GM04503 (cell line): ENCODE measurements at regions not wholly inside any gene's neighbourhood (a gene's known extent, or its start where the extent isn't known, plus 50 kb on each side); places are given as distances from the start of the nearest gene placed in this dataset.
"Not testable (repeated sequence)": the region's sequence is repeated elsewhere in the genome, so short reads cannot be mapped to it uniquely, and the experiment has no call there.

Experiments
- DNase-seq: peaks from one replicate; pipeline ENCODE4 v3.0.0-alpha.2; 2012; ENCODE audit warnings: low read depth

GRCh38 chr20:40933758-40934157, 94.9 kb upstream of the TOP1 start:
- no peak for DNase-seq

- DNase-seq = no peak
These were observed 90.6 kb upstream of the TOP1 start for GRCh38 chr20:40938020-40938419.

DNA sequence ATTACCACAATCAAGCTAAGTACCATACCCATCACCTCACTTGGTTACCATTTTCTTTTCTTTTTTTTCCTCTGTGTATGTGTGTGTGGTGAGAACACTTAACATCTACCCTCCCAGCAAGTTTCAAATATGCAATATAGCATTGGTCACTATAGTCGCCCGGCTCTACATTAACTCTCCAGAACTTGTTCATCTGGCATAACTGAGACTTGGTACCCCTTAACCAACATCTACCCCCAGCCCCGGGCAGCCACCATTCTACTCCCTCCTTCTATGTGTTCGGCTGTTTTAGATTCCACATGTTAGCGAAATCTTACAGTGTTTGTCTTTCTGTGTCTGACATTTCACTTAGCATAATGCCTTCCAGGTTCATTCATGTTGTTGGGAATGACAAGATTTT, 89.0 kb upstream of the TOP1 start:
- DNase-seq = no peak

GRCh38 chr20:40941133-40941610, 87.5 kb upstream of the TOP1 start:
- no peak for DNase-seq

GRCh38 chr20:40942006-40942405, 86.6 kb upstream of the TOP1 start:
- no peak for DNase-seq

DNA sequence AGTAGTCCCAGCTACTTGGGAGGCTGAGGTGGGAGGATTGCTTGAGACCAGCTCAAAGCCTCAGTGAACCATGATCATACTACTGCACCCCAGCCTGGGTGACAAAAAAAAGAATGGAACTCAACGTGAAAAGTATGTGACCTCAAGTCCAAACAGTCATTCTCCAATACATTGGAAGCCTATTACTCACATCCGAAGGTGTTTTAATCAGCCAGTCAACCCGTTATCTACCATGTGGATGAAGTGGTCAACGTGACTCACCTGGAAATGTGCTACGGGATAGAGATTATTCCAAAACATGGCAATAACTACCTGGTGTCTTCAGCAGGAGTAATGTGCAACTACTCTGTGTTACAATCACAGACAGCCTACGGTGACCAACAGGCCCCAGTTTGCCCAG, 85.8 kb upstream of the TOP1 start:
- DNase-seq = no peak

DNA sequence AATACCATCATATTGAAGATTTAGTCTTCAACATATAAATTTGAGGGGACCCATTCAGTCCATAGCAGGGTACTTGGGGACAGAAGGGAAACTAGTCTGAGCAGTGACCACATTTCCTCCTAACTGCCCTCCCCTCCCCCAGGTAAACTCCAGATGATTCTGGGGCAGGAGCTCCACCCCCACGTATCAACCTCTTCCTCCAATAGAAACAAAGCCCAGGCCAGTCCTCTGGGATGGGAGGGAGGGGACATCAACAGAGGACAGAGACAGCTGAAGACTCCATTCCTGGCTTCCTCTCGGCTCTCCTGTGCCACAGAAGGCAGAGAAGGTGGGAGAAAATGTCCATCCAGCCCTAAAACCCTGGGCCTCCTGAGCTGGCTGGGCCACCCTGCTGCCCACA, 85.0 kb upstream of the TOP1 start:
- no peak for DNase-seq

GRCh38 chr20:40945189-40945588, 83.4 kb upstream of the TOP1 start:
- DNase-seq = no peak

DNA sequence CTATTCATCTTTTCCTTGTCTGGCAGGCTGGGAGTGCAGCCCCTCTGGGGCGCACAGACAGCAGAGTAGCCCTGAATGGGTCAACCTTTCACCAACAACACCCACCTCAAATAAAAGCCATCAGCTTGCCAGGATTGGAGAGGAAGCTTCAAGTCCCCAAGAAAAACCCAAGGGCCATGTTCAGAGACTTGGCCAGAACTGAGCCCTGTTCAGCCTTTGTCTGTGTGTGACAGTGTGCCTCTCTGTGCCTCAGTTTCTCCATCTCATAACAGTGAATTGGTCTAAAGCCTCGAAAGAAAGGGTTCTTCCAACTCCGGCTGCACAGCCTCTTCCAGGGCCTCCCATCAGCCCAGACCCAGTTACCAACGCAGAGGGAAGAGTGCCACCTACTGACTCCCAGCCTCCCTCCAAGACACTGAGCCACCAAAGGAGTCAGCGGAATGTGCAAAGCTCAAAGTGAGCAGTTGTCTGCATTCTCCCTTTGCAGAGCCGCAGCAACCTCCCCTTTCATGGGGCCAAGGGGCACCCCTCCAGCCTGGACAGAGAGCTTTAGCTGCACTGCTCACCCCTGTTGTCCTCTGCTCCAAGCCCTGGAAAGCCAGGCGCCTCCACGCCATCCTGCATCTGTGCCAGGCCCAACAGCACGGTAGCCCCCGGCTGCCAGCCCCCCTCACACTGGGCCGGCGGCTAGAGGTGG, 82.7 kb upstream of the TOP1 start:
- no peak for DNase-seq

DNA sequence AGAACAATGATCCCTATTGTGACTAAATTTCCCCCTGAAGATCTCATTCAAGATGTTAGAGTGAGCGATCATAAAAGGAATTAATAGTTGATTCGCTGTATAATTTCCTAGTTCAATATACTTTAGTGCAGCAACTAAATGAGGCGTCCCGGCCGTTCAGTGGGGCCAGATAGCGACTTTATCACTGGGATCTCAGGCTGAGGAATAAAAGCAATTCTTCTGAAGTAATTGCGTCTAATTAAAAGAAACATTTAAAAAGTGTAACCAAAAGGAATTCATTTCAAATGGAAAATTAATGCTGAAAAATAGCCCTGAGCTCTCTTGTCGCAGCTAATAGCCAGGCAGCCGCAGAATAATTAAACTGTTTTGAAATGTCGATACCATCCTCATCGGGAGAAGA, 82.2 kb upstream of the TOP1 start:
- DNase-seq = no peak

DNA sequence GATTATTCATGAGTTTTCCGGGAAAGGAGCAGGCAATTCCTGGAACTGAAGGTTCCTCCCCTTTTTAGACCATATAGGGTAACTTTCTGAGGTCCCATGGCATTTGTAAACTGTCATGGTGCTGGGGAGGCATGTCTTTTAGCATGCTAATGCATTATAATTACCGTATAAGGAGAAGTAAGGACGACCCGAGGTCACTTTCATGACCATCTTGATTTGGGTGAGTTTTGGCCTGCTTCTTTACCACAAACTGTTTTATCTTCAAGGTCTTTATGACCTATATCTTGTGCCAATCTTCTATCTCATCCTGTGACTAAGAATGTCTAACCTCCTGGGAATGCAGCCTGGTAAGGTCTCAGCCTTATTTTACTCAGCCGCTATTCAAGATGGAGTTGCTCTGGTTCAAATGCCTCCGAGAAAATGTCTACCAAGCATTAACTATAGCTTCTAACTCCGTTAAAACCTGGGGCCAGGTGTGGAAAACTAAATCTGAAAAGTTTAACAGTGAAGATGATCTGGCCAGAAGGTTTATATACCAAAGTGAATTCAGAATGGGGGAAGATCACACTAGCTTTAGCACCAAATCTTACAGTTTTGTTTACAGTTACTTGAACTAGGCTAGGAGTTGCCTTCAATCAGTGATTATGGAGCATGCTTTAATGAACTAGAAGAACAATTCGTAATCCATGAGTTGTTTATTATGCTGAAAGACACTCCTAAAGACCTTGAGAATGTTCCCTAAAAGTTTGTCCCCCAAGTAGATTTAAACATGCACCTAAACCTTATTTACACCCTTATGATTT, 80.0 kb upstream of the TOP1 start:
- no peak for DNase-seq

- DNase-seq = no peak
These were observed 79.3 kb upstream of the TOP1 start for GRCh38 chr20:40949346-40949745.

- no peak for DNase-seq
These were observed 76.5 kb upstream of the TOP1 start for GRCh38 chr20:40952136-40952535.

DNA sequence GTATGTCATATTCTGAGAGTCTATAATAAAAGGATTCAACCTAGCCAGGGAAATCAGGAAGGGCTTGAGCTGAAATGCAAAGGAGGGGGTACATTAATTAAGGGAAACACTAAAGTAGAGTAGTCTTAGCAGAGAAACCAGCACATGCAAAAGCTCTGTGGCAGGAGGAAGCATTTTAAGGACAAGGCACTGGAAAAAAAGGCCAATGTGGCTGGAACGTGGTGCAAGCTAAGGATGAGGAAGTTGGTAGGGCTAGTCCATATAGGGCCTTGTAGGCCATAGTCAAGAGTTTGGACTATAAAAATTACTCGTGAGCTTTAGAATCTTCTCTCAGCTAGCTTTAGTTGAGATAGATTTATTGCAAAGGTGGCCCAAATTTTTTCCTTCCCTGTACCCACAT, 75.2 kb upstream of the TOP1 start:
- DNase-seq = no peak

GRCh38 chr20:40953856-40954255, 74.8 kb upstream of the TOP1 start:
- DNase-seq = no peak

- DNase-seq = no peak
These were observed 74.0 kb upstream of the TOP1 start for GRCh38 chr20:40954521-40955165.

- no peak for DNase-seq
These were observed 73.3 kb upstream of the TOP1 start for GRCh38 chr20:40955326-40955725.

- not testable (repeated sequence) for DNase-seq
These were observed 72.8 kb upstream of the TOP1 start for GRCh38 chr20:40955826-40956225.

DNA sequence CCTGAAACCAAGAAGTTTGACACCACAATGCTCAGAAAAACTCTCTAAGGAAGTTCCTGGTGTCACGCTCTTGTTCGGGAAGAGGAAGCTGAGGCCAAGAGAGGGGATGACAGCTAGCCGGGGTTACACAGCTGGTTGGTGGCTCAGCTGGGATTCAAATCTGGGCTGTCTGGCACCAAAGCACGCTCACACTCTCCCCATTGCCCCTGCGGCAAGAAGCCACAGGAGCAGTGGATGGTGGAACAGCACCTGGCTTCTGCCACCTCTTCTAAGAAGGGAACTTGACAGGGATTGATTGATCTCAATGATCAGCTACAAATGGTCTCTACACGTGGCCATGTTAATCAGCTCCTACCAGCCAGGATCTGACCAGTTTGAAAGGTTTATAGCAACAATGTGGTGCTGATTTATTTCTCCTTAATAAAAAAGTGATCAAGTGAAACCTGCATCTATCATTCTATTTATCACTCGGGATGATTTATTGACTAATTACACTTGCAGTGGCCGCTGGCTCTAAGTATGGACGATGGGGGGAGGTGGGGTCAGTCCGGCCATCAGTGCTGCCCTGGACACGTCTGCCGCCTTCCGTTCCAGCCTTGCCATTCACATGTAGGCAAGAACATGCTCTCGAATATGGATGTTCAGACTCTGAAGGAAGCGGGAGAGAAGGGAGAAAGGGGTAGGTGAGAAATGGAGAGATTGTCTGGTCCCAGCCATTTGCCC, 71.9 kb upstream of the TOP1 start:
- no peak for DNase-seq

DNA sequence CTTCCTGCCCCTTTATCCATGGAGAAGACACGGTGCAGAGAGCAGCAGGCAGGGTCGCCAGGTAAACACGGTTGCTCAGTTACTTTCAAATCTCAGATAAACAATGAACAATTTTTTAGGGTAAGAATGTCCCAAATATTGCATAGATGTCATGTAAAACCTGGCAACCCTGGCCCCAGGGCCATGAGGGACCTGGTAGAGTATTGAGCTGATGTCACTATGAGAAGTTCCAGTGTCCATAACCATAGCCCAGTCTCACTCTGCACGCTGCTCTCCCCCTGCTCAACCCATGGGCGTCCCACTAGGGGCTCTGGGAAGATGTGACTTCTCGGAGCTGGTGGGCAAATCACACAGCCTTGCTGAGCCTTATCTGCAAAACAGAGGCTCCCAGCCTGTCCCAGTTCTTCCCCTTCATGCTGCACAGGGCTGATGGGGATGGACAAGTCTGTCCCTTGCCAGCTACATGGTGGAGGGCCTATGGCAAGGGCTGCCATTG, 71.3 kb upstream of the TOP1 start:
- DNase-seq = no peak

- DNase-seq = no peak
These were observed 70.0 kb upstream of the TOP1 start for GRCh38 chr20:40958598-40958997.
